Gastroesophageal sphincter (tissue), 3 donors: ENCODE measurements at regions not wholly inside any gene's neighbourhood (a gene's known extent, or its start where the extent isn't known, plus 50 kb on each side); places are given as distances from the start of the nearest gene placed in this dataset.

Experiments
- CTCF ChIP-seq, 4 experiments: fragments of 200-600 bp in 2 of 4; fragments of 450-650 bp in 2 of 4; sonication (generic) in 1 of 4; IDR thresholded peaks; one replicate each; pipeline ENCODE4 v1.5.1; 2017 to 2019; ENCODE audit warnings: antibody characterized with exemption in 4 of 4, mild to moderate bottlenecking in 2 of 4, moderate library complexity in 2 of 4
- EP300 ChIP-seq: sonication (generic); formaldehyde crosslinking; IDR thresholded peaks from one replicate; pipeline ENCODE4 v1.6.1; 2017; ENCODE audit warnings: antibody characterized with exemption, mild to moderate bottlenecking
- POLR2A ChIP-seq, 2 donors: fragments of 450-650 bp; IDR thresholded peaks; one replicate each; pipeline ENCODE4 v1.6.1; 2017; ENCODE audit warnings: antibody characterized with exemption in 2 of 2, mild to moderate bottlenecking in 2 of 2, moderate library complexity in 1 of 2
- POLR2AphosphoS5 ChIP-seq: sonication (generic); formaldehyde crosslinking; IDR thresholded peaks from one replicate; pipeline ENCODE4 v1.6.1; 2017; ENCODE audit warnings: antibody characterized with exemption

GRCh38 chr12:47373554-47374150 lies 293.9 kb upstream of the AMIGO2 start:
- TF ChIP-seq POLR2A (IDR thresholded peaks at IDR 0.05): no peak
- TF ChIP-seq CTCF (IDR thresholded peaks at IDR 0.05): no peak
- no peak for TF ChIP-seq EP300
- TF ChIP-seq POLR2AphosphoS5: no peak
